Hematopoietic multipotent progenitor cell treated with erythropoietin and hydrocortisone succinate and interleukin-3 and kit ligand, for 8 days (in vitro differentiated cells): ENCODE measurements at regions not wholly inside any gene's neighbourhood (a gene's known extent, or its start where the extent isn't known, plus 50 kb on each side); places are given as distances from the start of the nearest gene placed in this dataset.

Experiments
- DNase-seq: peaks from one replicate; pipeline ENCODE4 v3.0.0-alpha.2; 2015

- DNase-seq: no peak
Measured at GRCh38 chr10:53749439-53749838, 976.9 kb upstream of the MBL2 start.

- DNase-seq: no peak
Measured at GRCh38 chr10:53748319-53748718, 975.7 kb upstream of the MBL2 start.

GRCh38 chr10:53744746-53745145 lies 972.2 kb upstream of the MBL2 start:
- no peak for DNase-seq

- no peak for DNase-seq
Measured at GRCh38 chr10:53744176-53744575, 971.6 kb upstream of the MBL2 start.

- DNase-seq: no peak
Measured at GRCh38 chr10:53737132-53737531, 964.5 kb upstream of the MBL2 start.

- DNase-seq: no peak
Measured at GRCh38 chr10:53726921-53727320, 954.3 kb upstream of the MBL2 start.

DNA sequence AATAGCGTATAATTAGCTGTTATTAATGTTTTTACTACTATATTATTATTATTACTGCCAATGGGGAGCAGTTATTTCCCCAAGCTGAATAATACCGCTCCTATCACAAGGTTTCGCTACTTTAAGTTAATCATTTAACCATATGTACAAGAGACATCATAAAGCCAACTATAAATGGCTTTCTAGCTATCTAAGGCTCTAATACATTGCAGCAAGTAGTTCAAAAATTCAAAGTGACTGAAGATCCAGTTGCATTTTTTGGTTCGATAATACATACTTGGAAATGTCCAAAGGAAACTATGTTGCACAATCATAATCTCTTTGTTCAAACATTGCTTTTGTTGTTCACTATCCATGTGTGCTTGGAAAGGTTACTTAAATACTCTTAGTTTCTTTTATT lies 952.0 kb upstream of the MBL2 start:
- no peak for DNase-seq

DNA sequence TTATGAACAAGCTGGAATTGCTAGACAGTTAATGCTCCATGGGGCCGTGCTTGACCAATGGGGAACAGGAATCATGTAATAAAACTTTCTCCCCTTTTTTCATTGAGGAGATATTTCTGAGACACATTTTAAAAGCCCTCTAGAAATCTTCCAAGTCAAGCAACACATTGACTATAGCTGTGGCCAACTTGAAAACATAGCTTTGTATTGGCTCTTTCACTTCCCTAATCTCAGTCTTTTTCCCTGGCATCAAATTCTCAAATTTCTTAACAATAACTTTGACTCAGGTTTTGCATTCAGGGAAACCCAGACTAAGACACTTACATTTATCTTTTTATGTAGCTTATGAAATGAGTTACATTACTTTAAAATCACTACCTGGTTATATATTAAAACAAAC lies 947.1 kb upstream of the MBL2 start:
- DNase-seq: no peak

GRCh38 chr10:53716156-53716555 lies 943.6 kb upstream of the MBL2 start:
- DNase-seq: no peak

DNA sequence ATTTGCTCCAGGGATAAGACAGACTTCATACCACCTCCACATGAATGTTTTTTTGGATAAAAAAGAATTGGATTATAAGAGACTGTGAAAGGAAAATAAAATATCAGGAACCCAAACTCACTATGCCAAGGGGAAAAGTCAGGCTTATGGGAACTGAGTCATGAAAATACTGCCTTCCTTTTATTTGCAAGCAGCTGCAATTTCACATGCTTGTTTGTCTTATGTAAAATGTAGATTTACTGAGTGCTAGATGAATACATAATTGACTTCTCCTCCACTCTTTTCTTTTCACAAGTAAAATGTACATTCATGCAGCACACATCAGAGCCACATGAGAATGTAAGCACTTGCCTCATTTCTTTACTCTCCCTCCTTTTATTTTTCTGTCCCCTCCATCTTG lies 940.8 kb upstream of the MBL2 start:
- DNase-seq: no peak

- no peak for DNase-seq
Measured at GRCh38 chr10:53702489-53702888, 929.9 kb upstream of the MBL2 start.

DNA sequence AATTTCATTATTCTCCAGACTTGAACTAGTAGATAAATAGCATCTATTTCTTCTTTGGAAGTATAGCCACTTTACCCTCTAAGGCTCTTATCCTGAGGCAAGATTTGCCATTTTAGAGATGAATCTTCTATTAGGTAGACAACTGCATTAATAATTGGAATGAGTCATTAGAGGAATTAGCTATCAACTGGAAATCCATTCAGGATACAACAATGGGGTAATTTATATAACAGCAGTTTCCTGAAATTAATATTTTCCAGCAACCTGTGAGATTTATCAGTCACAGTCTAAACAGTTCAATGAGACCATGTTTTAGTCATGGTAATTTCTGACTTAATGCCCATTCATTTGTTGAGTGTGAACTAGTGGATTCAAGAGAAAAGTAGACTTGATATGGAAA lies 928.6 kb upstream of the MBL2 start:
- DNase-seq: no peak

- no peak for DNase-seq
Measured at GRCh38 chr10:53700278-53700677, 927.7 kb upstream of the MBL2 start.

GRCh38 chr10:53699684-53700083 lies 927.1 kb upstream of the MBL2 start:
- no peak for DNase-seq

- no peak for DNase-seq
Measured at GRCh38 chr10:53699231-53699630, 926.6 kb upstream of the MBL2 start.

GRCh38 chr10:53697038-53697437 lies 924.5 kb upstream of the MBL2 start:
- no peak for DNase-seq

DNA sequence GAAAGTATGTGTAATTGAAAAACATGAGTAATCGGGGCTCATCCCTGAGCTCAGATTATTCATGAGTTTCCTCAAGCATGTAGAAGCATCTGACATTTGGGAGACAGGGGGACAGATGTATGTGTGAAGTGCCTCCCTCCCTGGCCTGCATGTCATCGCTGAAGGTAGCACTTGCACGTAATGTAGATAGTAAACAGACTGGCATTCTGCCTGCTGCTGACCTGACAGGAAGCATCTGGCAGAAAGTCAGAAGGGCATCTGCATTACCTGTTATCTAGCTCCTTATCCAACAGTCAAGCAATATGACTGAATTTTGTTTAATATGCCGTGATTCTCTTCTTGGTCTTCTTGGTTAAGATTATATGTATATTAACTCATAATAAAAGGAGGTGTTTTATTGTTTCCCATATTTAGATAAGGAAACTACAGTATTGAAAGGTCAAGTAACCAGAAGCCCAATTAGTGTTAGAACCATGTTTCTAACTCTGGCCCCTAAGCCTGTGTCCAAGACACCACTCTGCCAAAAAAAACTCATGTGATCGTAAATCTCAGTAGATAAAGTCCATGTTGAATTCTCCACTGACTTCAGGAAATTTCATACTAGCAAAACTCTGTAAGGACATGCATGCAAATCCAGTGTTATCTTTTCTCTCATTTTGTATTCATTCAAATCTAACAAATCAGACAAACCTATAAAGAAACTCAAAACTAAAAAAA lies 918.1 kb upstream of the MBL2 start:
- no peak for DNase-seq

DNA sequence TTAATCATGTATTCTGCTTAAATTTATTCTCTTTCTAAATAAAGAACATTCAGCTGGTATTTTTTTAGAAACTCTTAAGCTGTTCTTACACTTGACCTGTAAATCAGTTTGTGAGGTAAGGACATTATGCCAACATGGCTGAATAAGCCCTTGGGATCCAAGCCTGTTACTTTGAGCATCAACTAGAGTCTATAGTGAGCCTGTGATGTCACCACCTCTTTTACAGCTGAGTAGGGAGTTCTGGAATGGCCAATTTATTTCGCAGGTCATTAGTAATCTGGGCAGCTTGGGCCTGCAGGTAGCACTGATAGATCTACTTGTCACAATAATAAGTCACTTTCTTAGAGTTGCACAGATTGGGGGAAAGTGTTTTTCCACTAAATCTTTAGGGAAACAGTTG lies 915.2 kb upstream of the MBL2 start:
- DNase-seq: no peak

DNA sequence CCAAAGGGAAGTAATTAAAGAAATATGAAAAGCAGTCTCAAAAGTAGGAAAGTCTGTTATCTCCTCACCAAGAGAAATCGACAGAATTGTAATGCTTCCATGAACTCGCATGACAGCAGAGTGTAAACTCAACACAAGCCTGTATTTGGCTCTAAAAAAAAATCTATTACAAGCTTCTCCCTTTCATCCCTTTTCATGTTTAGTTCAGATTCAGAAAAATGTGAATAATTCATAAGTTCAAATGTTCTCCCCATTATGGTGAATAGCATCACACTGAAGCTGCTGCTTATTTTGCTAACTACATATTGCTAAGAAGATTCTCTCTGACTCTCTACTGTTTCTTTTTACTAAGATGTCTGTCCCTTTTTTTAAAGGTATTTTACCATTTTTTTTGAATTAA lies 910.3 kb upstream of the MBL2 start:
- no peak for DNase-seq

DNA sequence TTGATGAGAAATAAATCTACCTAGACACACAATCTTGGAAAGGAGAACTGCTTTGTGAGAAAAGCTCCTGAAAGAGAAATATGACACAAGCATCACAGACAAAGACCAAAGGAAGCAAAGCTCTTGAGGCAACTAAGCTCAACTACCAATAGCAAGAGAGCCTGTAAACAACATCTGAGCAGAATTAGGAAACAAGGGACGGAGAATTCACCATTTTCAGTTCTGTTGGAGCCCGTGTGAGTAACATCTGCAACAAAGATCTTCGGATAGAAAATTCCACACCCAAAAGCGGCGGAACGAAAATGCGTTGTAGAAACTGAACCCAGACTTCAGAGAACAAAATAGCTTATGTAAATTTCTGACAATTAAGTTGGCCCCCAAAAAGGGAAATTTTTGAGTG lies 909.9 kb upstream of the MBL2 start:
- no peak for DNase-seq

DNA sequence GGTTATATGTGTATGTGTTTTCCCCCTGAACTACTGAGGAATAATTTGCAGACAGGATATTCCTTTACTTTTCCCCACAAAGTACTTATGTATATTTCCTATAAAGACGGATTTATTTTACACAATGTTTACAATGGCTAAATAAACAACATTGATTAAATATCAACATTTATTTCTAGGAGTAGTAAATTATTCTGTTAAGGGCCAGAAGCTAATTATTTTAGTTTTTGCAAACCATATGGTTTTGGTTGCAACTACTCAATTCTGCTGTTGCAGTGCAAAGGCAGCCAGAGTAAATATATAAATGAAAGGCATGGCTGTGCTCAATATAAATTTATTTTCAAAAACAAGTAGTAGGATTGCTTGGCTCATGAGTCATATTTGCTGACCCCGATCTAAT lies 907.1 kb upstream of the MBL2 start:
- DNase-seq: no peak

DNA sequence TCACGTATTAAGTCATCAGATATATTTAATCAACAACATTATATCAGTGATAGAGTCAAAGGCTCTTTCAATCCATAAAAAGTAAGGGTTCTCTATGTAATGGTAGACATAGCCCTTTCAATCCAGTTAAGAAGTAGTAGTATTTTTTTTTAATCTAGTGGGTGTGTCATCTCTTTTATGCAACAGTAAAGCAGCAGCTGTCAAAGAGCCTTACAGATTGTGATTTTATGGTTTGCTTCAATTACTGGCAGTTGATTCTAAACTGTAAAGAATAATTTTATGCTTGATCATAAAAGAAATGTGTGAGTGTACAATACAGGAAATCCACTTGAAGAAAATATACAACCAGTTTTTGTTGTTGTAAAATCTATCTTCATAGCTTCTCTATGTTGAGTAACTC lies 902.6 kb upstream of the MBL2 start:
- DNase-seq: no peak

GRCh38 chr10:53667063-53667462 lies 894.5 kb upstream of the MBL2 start:
- no peak for DNase-seq

GRCh38 chr10:53664282-53665019 lies 891.9 kb upstream of the MBL2 start:
- DNase-seq: no peak

- no peak for DNase-seq
Measured at GRCh38 chr10:53650794-53651193, 878.2 kb upstream of the MBL2 start.
